Cardiac fibroblast (primary cell): ENCODE measurements at regions not wholly inside any gene's neighbourhood (a gene's known extent, or its start where the extent isn't known, plus 50 kb on each side); places are given as distances from the start of the nearest gene placed in this dataset.

Source experiments
- DNase-seq, 2 donors: peaks; one replicate each; pipeline versions ENCODE4 v3.0.0 to v3.0.0-alpha.2; 2010; ENCODE audit warnings: low read depth in 2 of 2
- H3K4me3 ChIP-seq, 2 donors: replicated peaks in 1 of 2; 1 replicate in 1 of 2; 2 replicates in 1 of 2; pipeline ENCODE4 v1.5.1; 2011; ENCODE audit warnings: low read depth in 2 of 2, low read length in 2 of 2, mild to moderate bottlenecking in 2 of 2, moderate library complexity in 1 of 2
- TF ChIP-seq, protein P1 (sequence below): IDR thresholded peaks from one replicate; pipeline ENCODE4 v1.5.1; 2011; ENCODE audit warnings: low read depth, mild to moderate bottlenecking, low read length, inconsistent platforms

DNA sequence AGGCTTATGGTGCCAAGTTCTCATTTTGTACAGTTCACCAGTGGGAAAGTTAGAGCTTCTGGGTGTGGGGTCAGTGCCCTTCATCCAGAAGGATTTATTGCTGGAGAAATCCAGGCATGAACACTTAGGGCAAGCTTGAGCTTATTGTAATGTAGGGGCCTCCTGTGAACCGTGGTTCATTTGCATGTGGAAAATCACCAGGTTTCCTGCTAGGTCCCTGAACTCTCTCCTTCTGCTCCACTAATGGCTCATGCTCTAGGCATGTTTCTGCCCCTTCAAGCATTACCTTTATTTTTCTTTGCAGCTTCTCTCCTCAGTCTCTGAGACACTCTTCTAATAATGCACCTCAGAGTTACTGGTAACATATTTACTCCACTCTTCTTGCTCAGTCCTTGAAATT lies 79.3 kb upstream of the FAM98A start:
- H3K4me3 ChIP-seq: no peak overlapping the region
- TF ChIP-seq, protein P1, sequence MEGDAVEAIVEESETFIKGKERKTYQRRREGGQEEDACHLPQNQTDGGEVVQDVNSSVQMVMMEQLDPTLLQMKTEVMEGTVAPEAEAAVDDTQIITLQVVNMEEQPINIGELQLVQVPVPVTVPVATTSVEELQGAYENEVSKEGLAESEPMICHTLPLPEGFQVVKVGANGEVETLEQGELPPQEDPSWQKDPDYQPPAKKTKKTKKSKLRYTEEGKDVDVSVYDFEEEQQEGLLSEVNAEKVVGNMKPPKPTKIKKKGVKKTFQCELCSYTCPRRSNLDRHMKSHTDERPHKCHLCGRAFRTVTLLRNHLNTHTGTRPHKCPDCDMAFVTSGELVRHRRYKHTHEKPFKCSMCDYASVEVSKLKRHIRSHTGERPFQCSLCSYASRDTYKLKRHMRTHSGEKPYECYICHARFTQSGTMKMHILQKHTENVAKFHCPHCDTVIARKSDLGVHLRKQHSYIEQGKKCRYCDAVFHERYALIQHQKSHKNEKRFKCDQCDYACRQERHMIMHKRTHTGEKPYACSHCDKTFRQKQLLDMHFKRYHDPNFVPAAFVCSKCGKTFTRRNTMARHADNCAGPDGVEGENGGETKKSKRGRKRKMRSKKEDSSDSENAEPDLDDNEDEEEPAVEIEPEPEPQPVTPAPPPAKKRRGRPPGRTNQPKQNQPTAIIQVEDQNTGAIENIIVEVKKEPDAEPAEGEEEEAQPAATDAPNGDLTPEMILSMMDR: no peak
- no peak for DNase-seq

DNA sequence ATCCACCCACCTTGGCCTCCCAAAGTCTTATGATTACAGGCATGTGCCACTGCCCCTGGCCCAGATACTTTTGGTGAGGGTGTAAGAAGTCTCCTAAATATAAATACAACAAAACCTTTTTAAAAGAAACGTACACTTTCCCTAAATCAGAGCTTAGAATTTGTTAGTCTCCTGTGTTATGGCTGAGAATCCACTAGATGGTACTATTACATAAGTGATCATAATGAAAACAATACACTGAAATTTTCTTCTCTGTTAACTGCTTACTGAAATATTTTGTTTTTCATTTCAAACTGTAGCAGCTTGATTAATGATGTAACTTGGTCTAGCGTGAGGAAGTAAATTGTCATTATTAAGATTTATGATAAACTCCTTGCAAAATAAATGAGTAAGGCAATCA lies 74.8 kb upstream of the FAM98A start:
- no peak overlapping the region for H3K4me3 ChIP-seq
- DNase-seq: peak; percentile 3 to 27
- TF ChIP-seq, protein P1: peak; percentile 27

DNA sequence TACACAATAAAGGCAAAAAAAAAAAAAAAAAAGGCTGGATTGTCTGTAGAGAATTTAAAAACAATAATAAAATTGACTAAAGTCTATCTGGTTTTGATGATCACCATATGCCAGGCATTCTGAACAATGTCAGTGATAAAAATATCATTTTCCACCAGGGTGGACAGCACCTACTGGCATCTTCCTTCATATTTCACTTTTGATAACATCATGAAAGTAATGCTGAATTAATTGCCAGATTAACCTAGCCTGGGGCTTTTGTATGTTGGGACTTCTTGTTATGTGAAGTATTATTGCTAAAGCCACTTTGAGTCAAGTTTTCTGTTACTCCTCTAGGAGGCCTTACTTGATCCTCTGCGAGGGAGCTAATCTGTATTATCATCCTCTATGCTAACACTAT lies 73.8 kb upstream of the FAM98A start:
- DNase-seq: no peak
- H3K4me3 ChIP-seq: no peak overlapping the region
- TF ChIP-seq, protein P1: no peak

DNA sequence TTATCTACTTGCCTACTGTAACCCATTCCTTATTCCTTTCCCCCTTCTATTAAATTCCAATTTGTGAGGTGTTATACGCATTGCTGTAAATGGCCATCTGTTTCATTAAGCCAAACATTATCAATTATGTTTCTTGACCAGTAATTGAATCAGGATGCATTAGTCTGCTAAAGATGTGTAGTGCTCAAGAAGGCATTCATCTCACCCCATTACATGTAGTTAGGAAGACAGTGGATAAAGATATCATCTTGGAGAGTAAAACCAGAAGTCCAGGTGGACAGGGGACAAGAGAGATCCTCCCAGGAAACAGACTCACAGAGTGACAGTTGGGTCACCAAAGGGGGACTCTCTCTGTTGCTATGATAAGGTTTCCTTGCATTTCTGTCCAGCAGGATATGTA lies 73.3 kb upstream of the FAM98A start:
- TF ChIP-seq, protein P1: no peak
- no peak overlapping the region for H3K4me3 ChIP-seq
- no peak for DNase-seq

DNA sequence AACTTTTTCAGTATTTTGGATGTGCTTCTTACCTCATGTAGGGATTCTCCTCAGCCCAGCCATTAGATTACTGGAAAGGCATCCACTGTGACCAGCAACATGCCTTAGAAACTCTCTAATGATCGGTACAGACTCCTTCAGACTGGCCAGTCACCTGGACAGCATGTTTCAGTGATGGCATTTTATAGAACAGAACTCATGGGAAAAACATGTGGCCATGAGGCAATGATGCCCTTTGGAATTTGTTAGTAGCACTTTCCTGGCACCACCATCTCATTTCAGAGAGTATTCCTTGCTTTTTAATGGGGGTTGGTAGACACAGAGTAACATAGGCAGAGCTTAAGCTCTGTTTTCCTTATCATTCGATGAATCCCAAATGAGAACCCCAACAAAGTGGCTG lies 72.1 kb upstream of the FAM98A start:
- DNase-seq: no peak
- H3K4me3 ChIP-seq: no peak overlapping the region
- TF ChIP-seq, protein P1: no peak

DNA sequence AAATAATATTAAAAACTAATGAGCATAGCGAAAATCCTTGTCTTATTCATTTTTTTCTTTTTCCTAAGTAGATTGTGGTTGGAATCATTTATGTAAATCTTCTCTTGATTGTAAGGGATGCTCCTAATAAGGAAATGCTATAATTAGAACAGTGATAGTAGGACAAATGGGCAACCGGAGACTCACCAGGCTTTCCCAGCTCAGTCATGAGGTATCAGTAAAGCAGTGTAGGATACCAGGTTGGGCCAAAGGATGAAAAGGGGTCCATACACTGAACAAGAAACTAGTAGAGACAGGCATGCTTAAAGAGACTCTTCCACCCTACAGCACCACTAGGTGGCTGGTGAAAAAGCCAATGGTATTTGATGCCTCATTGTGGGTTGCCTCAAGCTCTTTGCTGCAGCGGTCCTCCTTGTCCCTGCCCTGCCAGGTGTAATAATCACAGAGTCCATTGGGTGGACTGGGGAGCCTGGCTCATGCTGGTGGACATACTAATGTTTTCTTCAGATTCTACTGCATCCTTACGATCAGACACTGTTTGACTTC lies 71.4 kb upstream of the FAM98A start:
- TF ChIP-seq, protein P1: peak; percentile 4
- no peak overlapping the region for H3K4me3 ChIP-seq
- DNase-seq: no peak

DNA sequence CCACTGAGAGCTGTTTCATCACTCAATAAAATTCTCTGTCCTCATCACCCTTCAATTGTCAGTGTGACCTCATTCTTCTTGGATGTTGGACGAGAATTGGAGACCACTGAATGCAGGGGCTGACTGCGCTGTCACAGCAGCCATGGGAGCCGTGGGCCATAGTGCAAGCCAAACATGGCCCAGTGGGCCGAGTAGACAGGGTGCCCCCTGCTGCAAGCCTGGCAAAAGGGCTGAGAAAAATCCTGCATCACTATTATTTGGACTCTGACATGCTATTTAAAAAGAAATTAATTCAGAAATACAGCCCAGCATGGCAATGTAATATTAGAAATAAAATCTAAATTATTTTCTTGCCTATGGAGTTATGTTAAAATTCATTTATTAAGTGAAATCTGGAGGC lies 67.8 kb upstream of the FAM98A start:
- no peak overlapping the region for H3K4me3 ChIP-seq
- TF ChIP-seq, protein P1: no peak
- DNase-seq: no peak
